ENCODE measurements at regions not wholly inside any gene's neighbourhood (a gene's known extent, or its start where the extent isn't known, plus 50 kb on each side); places are given as distances from the start of the nearest gene placed in this dataset.

DNA sequence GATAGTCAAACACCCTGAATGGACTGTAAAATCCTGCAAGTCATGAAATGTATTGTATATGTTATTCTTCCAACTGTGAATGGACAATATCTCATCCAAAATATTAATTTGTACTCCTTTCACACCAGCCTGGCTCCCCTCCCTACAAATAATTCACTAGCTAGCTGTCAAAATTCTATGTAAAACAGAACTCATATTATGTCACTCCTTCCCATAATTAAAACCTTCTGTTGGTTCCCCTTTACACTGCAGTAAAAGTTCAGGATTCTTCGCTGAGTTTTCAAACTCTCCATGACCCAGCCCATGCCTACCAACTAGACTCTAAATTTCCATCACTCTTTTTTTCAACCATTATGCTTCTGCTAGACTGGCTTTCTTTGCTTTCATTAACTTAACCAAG lies 857.1 kb downstream of the TAF11L14 start:
- 5% methylated on average over 1 of the region's 1 CpG for WGBS, 2 experiments (ENCODE audit: low coverage in 1 of 2, low lambda C conversion rate in 2 of 2, missing lambda C conversion rate in 2 of 2)
- TF ChIP-seq EZH2 (IDR thresholded peaks at IDR 0.05; ENCODE audit: insufficient read depth, poor library complexity, severe bottlenecking): no peak
- no peak for TF ChIP-seq EZH2phosphoT487 (IDR thresholded peaks at IDR 0.05; ENCODE audit: insufficient read depth, low read depth)
- Histone ChIP-seq H3K4me1 (ENCODE audit: insufficient read depth) (no peaks in the 10 kb centered on the region), H3K4me3 (no peak overlapping the region), H3F3A (ENCODE audit: insufficient read depth) (no peaks in the 10 kb centered on the region), H2AFZ (no peak overlapping the region), H3K36me3 (ENCODE audit: low read depth) (no peaks in the 10 kb centered on the region), H3K27me3 (replicated peaks; ENCODE audit: insufficient read depth) (no peaks in the 10 kb centered on the region), H3K4me2 (ENCODE audit: unreplicated experiment) (no peak overlapping the region), H3K9me2 (ENCODE audit: insufficient read depth) (no peaks in the 10 kb centered on the region), H3K9ac (no peak overlapping the region), H3K27ac (no peak overlapping the region), H3K79me2 (ENCODE audit: insufficient read depth) (no peaks in the 10 kb centered on the region), H3K9me3 (ENCODE audit: low read depth) (no peaks in the 10 kb centered on the region), H4K20me1 (ENCODE audit: insufficient read depth) (no peaks in the 10 kb centered on the region)
- DNase-seq: no peak
- in situ Hi-C loops (cut with MboI): no loop called here

- Histone ChIP-seq H3K36me3 (ENCODE audit: low read depth) (no peaks in the 10 kb centered on the region), H3K27ac (no peak overlapping the region), H3K4me3 (no peak overlapping the region), H2AFZ (no peak overlapping the region), H4K20me1 (ENCODE audit: insufficient read depth) (no peaks in the 10 kb centered on the region), H3K4me1 (ENCODE audit: insufficient read depth) (no peaks in the 10 kb centered on the region), H3F3A (ENCODE audit: insufficient read depth) (no peaks in the 10 kb centered on the region), H3K9me2 (ENCODE audit: insufficient read depth) (no peaks in the 10 kb centered on the region), H3K79me2 (ENCODE audit: insufficient read depth) (no peaks in the 10 kb centered on the region), H3K4me2 (ENCODE audit: unreplicated experiment) (no peak overlapping the region), H3K27me3 (replicated peaks; ENCODE audit: insufficient read depth) (no peaks in the 10 kb centered on the region), H3K9ac (no peak overlapping the region), H3K9me3 (ENCODE audit: low read depth) (no peaks in the 10 kb centered on the region)
- no peak for DNase-seq
- WGBS, 2 experiments (ENCODE audit: low coverage in 1 of 2, low lambda C conversion rate in 2 of 2, missing lambda C conversion rate in 2 of 2): 24 to 25% methylated on average over 1 of the region's 1 CpG
- in situ Hi-C loops (cut with MboI): no loop called here
- TF ChIP-seq EZH2phosphoT487 (IDR thresholded peaks at IDR 0.05; ENCODE audit: insufficient read depth, low read depth) (no peak), EZH2 (IDR thresholded peaks at IDR 0.05; ENCODE audit: insufficient read depth, poor library complexity, severe bottlenecking) (no peak)
These were observed 860.9 kb downstream of the TAF11L14 start for GRCh38 chr5:18495157-18495556.

DNA sequence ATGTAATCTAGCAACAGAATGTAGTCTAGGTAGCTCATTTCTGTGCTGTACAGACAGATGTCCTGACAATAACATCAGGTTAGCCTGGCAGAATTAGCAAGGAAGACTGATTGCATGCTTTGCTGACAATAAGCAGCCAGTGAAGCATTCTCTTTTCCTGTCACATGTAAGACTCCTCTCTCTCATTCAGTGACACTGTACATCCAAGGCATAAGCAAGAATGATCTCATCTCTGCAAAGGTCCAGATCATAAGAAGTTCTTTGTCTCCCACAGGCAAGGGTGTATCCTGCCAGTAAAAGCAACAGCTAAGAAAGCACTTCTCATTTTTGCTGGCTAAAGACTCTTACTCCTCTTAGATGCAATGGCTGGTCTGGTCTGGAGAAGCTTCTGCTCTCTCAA lies 861.8 kb downstream of the TAF11L14 start:
- no peak for DNase-seq
- Histone ChIP-seq H3K9ac (no peak overlapping the region), H4K20me1 (ENCODE audit: insufficient read depth) (no peaks in the 10 kb centered on the region), H3K9me3 (ENCODE audit: low read depth) (no peaks in the 10 kb centered on the region), H3K79me2 (ENCODE audit: insufficient read depth) (no peaks in the 10 kb centered on the region), H3K4me1 (ENCODE audit: insufficient read depth) (no peaks in the 10 kb centered on the region), H3F3A (ENCODE audit: insufficient read depth) (no peaks in the 10 kb centered on the region), H3K27me3 (replicated peaks; ENCODE audit: insufficient read depth) (no peaks in the 10 kb centered on the region), H3K4me2 (ENCODE audit: unreplicated experiment) (no peak overlapping the region), H3K4me3 (no peak overlapping the region), H2AFZ (no peak overlapping the region), H3K27ac (no peak overlapping the region), H3K9me2 (ENCODE audit: insufficient read depth) (no peaks in the 10 kb centered on the region), H3K36me3 (ENCODE audit: low read depth) (no peaks in the 10 kb centered on the region)
- in situ Hi-C loops (cut with MboI): no loop called here
- no peak for TF ChIP-seq EZH2phosphoT487 (IDR thresholded peaks at IDR 0.05; ENCODE audit: insufficient read depth, low read depth)
- no peak for TF ChIP-seq EZH2 (IDR thresholded peaks at IDR 0.05; ENCODE audit: insufficient read depth, poor library complexity, severe bottlenecking)

DNA sequence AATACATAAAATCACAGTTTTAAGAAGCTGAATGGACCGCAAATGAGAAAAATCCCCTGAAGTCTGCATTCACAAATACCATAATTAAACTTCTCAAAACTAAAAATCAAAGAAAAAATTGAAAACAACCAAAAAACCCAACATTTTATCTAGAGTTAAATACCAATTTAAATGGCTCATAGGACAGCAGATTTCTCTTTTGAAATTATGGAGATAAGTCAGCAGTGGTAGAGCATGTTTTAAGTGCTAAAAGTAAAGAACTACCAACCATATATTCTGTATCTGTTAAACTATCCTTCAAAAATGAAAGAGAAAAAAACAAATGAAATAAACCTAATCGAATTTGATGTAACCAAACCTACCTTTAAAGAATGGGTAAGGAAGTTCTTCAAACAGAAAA lies 862.8 kb downstream of the TAF11L14 start:
- TF ChIP-seq EZH2 (IDR thresholded peaks at IDR 0.05; ENCODE audit: insufficient read depth, poor library complexity, severe bottlenecking) (no peak), EZH2phosphoT487 (IDR thresholded peaks at IDR 0.05; ENCODE audit: insufficient read depth, low read depth) (no peak)
- 14 to 20% methylated on average over 2 of the region's 2 CpGs for WGBS, 2 experiments (ENCODE audit: low coverage in 1 of 2, low lambda C conversion rate in 2 of 2, missing lambda C conversion rate in 2 of 2)

DNA sequence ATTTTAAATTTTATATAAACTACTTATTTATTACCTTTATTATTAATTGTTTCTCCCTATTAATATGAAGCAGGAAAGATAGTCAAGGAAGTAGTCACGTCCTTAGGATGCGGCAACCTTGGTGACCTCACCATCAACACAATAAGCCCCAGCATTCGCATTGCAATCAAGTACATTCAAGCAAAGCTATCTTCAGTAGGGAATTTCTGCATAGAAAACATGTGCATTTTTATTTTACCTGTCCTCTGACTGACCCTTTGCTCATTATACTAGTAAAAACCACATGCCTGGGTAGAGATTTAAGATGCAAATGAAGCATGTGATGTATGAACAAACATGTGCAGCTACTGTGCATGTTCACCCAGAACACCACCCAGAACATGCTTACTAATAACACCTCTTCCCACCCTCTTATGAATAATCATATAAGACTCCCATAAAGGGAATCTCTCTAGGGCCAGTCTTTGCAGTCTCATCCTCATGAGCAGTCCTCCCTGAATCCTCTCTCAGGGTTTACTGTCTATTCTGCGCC lies 869.6 kb downstream of the TAF11L14 start:
- WGBS, 2 experiments (ENCODE audit: low coverage in 1 of 2, low lambda C conversion rate in 2 of 2, missing lambda C conversion rate in 2 of 2): 31 to 43% methylated on average over 4 of the region's 4 CpGs
- in situ Hi-C loops (cut with MboI): no loop called here
- H3K27me3 ChIP-seq (replicated peaks; ENCODE audit: insufficient read depth): no peaks in the 10 kb centered on the region
- H3K9ac ChIP-seq: no peak overlapping the region
- no peaks in the 10 kb centered on the region; the same call in 1 of the 2 replicates for H4K20me1 ChIP-seq (ENCODE audit: insufficient read depth)
- no peak for DNase-seq
- H2AFZ ChIP-seq: no peak overlapping the region
- no peaks in the 10 kb centered on the region for H3K4me1 ChIP-seq (ENCODE audit: insufficient read depth)
- no peak overlapping the region for H3K4me2 ChIP-seq (ENCODE audit: unreplicated experiment)
- no peak overlapping the region for H3K27ac ChIP-seq
- H3F3A ChIP-seq (ENCODE audit: insufficient read depth): no peaks in the 10 kb centered on the region
- H3K79me2 ChIP-seq (ENCODE audit: insufficient read depth): no peaks in the 10 kb centered on the region
- H3K9me2 ChIP-seq (ENCODE audit: insufficient read depth): no peaks in the 10 kb centered on the region
- no peak overlapping the region for H3K4me3 ChIP-seq
- no peaks in the 10 kb centered on the region for H3K36me3 ChIP-seq (ENCODE audit: low read depth)
- TF ChIP-seq EZH2 (IDR thresholded peaks at IDR 0.05; ENCODE audit: insufficient read depth, poor library complexity, severe bottlenecking): no peak
- no peak for TF ChIP-seq EZH2phosphoT487 (IDR thresholded peaks at IDR 0.05; ENCODE audit: insufficient read depth, low read depth)
- no peaks in the 10 kb centered on the region for H3K9me3 ChIP-seq (ENCODE audit: low read depth)

More for the DNA sequence above, 862.8 kb downstream of the TAF11L14 start:
- Histone ChIP-seq H3K79me2 (ENCODE audit: insufficient read depth) (no peaks in the 10 kb centered on the region), H3K4me2 (ENCODE audit: unreplicated experiment) (no peak overlapping the region), H3K4me3 (no peak overlapping the region), H3K36me3 (ENCODE audit: low read depth) (no peaks in the 10 kb centered on the region), H3K9me3 (ENCODE audit: low read depth) (no peaks in the 10 kb centered on the region), H3K9ac (no peak overlapping the region), H2AFZ (no peak overlapping the region), H3F3A (ENCODE audit: insufficient read depth) (no peaks in the 10 kb centered on the region), H3K4me1 (ENCODE audit: insufficient read depth) (no peaks in the 10 kb centered on the region), H3K9me2 (ENCODE audit: insufficient read depth) (no peaks in the 10 kb centered on the region), H4K20me1 (ENCODE audit: insufficient read depth) (no peaks in the 10 kb centered on the region), H3K27ac (no peak overlapping the region), H3K27me3 (replicated peaks; ENCODE audit: insufficient read depth) (no peaks in the 10 kb centered on the region)
- in situ Hi-C loops (cut with MboI): no loop called here
- no peak for DNase-seq
